SK-N-MC (cell line): ENCODE measurements at regions not wholly inside any gene's neighbourhood (a gene's known extent, or its start where the extent isn't known, plus 50 kb on each side); places are given as distances from the start of the nearest gene placed in this dataset.
A peak's percentile ranks its signal among the peaks of the same experiment; 100 is the strongest.

ENCODE experiments used
- DNase-seq: peaks from one replicate; pipeline ENCODE4 v3.0.0-alpha.2; 2011; ENCODE audit warnings: low read depth, low spot score
- H3K27ac ChIP-seq: fragments of 200-600 bp; sonication (generic); 2 replicates; pipeline ENCODE4 v1.5.1; 2016; ENCODE audit warnings: mixed run types
- H3K36me3 ChIP-seq: fragments of 200-600 bp; sonication (generic); 2 replicates; pipeline ENCODE4 v1.6.1; 2017; ENCODE audit warnings: antibody characterized with exemption, low read length, mixed read lengths; ENCODE audit not compliant: insufficient read depth
- H3K4me3 ChIP-seq: fragments of 200-600 bp; sonication (generic); 2 replicates; pipeline ENCODE4 v1.5.1; 2016
- H3K9ac ChIP-seq: fragments of 200-600 bp; sonication (generic); 2 replicates; pipeline ENCODE4 v1.8.0; 2017; ENCODE audit warnings: mixed run types, mixed read lengths; ENCODE audit not compliant: insufficient read length
- H3K9me3 ChIP-seq: fragments of 200-600 bp; sonication (generic); 2 replicates; pipeline ENCODE4 v1.6.1; 2017; ENCODE audit warnings: low read depth, mild to moderate bottlenecking, antibody characterized with exemption, low read length, moderate library complexity, mixed read lengths
- EZH2 ChIP-seq: fragments of 200-600 bp; sonication (generic); IDR thresholded peaks from one replicate; pipeline ENCODE4 v1.6.1; 2017; ENCODE audit warnings: antibody characterized with exemption
- FOXP2 ChIP-seq: optimal IDR thresholded peaks from 2 replicates; pipeline ENCODE3; 2011; ENCODE audit warnings: mild to moderate bottlenecking, moderate library complexity; ENCODE audit not compliant: insufficient read depth; ENCODE audit errors: extremely low read length, control extremely low read depth
- POLR2AphosphoS5 ChIP-seq: IDR thresholded peaks from 2 replicates; pipeline ENCODE4 v1.6.1; 2012; ENCODE audit warnings: mild to moderate bottlenecking, low read depth, low read length, borderline replicate concordance

- H3K9me3 ChIP-seq = no peaks in the 10 kb centered on the region
- no peak for DNase-seq
- TF ChIP-seq EZH2 = no peak
- TF ChIP-seq POLR2AphosphoS5 = no peak
- no peak for TF ChIP-seq FOXP2
Measured at GRCh38 chr3:153078826-153079225, 83.2 kb upstream of the RAP2B start.

DNA sequence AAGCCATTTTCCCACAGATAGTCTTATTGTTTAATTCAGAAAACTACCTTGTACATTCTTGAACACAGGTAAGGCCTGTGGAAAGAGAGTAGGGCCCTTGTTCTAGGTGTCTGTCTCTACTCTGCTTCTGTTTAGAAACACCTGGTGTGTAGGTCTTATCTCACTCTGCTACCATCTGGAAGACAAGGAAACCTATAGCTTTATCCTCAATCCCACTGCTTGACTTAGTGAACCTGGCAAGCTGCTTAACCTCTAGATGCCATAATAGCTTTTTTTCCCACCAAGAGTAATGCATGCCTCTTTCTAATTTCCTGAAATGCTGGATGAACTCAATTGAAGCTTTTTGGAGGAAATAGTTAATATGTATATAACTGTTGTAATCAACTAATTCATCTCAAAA is 82.6 kb upstream of the RAP2B start:
- H3K36me3 ChIP-seq = no peaks in the 10 kb centered on the region
- TF ChIP-seq EZH2 (no peak), POLR2AphosphoS5 (no peak), FOXP2 (no peak)
- no peak for DNase-seq
- no peak overlapping the region for H3K27ac ChIP-seq
- no peak overlapping the region for H3K4me3 ChIP-seq
- H3K9ac ChIP-seq = no peak overlapping the region
- no peaks in the 10 kb centered on the region for H3K9me3 ChIP-seq

More at GRCh38 chr3:153078826-153079225, 83.2 kb upstream of the RAP2B start:
- H3K27ac ChIP-seq = no peak overlapping the region
- no peak overlapping the region for H3K9ac ChIP-seq
- no peak overlapping the region for H3K4me3 ChIP-seq
- no peaks in the 10 kb centered on the region for H3K36me3 ChIP-seq

- TF ChIP-seq FOXP2 (no peak), EZH2 (no peak), POLR2AphosphoS5 (no peak)
- DNase-seq = no peak
- Histone ChIP-seq H3K9me3 (no peaks in the 10 kb centered on the region), H3K36me3 (no peaks in the 10 kb centered on the region), H3K27ac (no peak overlapping the region), H3K9ac (no peak overlapping the region), H3K4me3 (no peak overlapping the region)
Measured at GRCh38 chr3:153080778-153081240, 81.2 kb upstream of the RAP2B start.

DNA sequence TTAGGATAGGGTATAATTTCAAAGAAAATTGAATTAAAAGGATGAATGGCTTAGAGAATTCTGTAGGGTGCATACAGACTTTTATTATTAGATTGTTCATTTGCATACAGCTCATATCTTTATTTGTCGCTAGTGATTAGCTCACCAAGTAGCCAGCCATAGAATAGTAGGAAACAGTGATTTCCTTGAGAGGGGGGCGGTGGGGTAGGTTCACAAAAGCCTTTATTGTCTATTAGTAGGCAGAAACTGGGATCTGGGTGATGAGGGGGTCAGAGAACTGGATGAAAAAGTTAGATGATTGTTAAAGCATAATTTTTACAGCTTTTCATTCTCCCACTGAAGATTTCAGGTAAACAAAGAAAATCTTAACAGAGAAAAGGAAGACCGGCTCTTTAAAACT is 77.6 kb upstream of the RAP2B start:
- no peak for DNase-seq
- no peak overlapping the region for H3K27ac ChIP-seq
- H3K9ac ChIP-seq = no peak overlapping the region
- H3K4me3 ChIP-seq = no peak overlapping the region
- no peaks in the 10 kb centered on the region for H3K9me3 ChIP-seq
- TF ChIP-seq POLR2AphosphoS5 = no peak
- TF ChIP-seq FOXP2 = no peak
- no peak for TF ChIP-seq EZH2
- H3K36me3 ChIP-seq = no peaks in the 10 kb centered on the region

GRCh38 chr3:153087595-153088566 is 74.1 kb upstream of the RAP2B start:
- Histone ChIP-seq H3K9me3 (no peaks in the 10 kb centered on the region), H3K4me3 (no peak overlapping the region), H3K36me3 (no peaks in the 10 kb centered on the region), H3K27ac (no peak overlapping the region), H3K9ac (no peak overlapping the region)
- no peak for DNase-seq
- no peak for TF ChIP-seq POLR2AphosphoS5

GRCh38 chr3:153089620-153090019 is 72.4 kb upstream of the RAP2B start:
- Histone ChIP-seq H3K9me3 (no peaks in the 10 kb centered on the region), H3K27ac (no peak overlapping the region), H3K4me3 (no peak overlapping the region), H3K9ac (no peak overlapping the region), H3K36me3 (no peaks in the 10 kb centered on the region)
- TF ChIP-seq POLR2AphosphoS5 = no peak
- no peak for TF ChIP-seq EZH2
- TF ChIP-seq FOXP2 = no peak
- no peak for DNase-seq

- DNase-seq = no peak
- no peaks in the 10 kb centered on the region for H3K9me3 ChIP-seq
- no peak overlapping the region for H3K27ac ChIP-seq
- H3K36me3 ChIP-seq = no peaks in the 10 kb centered on the region
- H3K9ac ChIP-seq = no peak overlapping the region
- H3K4me3 ChIP-seq = no peak overlapping the region
- TF ChIP-seq POLR2AphosphoS5 = no peak
- TF ChIP-seq EZH2 = no peak
- no peak for TF ChIP-seq FOXP2
Measured at GRCh38 chr3:153090973-153091372, 71.1 kb upstream of the RAP2B start.

- Histone ChIP-seq H3K27ac (peak overlapping the region; percentile 10; the same call in 1 of the 2 replicates), H3K36me3 (no peaks in the 10 kb centered on the region), H3K9me3 (no peaks in the 10 kb centered on the region), H3K4me3 (no peak overlapping the region), H3K9ac (no peak overlapping the region)
- TF ChIP-seq EZH2 (no peak), POLR2AphosphoS5 (no peak), FOXP2 (no peak)
- no peak for DNase-seq
Measured at GRCh38 chr3:153093629-153094028, 68.4 kb upstream of the RAP2B start.
